VCaP (cell line): ENCODE measurements at regions not wholly inside any gene's neighbourhood (a gene's known extent, or its start where the extent isn't known, plus 50 kb on each side); places are given as distances from the start of the nearest gene placed in this dataset.

Experiments
- H3K27ac ChIP-seq: fragments of 450-650 bp; 2 replicates; pipeline ENCODE4 v1.5.1; 2017
- TF ChIP-seq, protein P1 (sequence below): fragments of 450-650 bp; conservative IDR thresholded peaks from 2 replicates; pipeline ENCODE4 v1.5.1; 2017; ENCODE audit warnings: mild to moderate bottlenecking, moderate library complexity

GRCh38 chr4:8780086-8780485 lies 91.6 kb downstream of the HMX1 start:
- H3K27ac ChIP-seq, result peak overlapping the region; percentile 23; the same call in 1 of the 2 replicates
- TF ChIP-seq, protein P1, sequence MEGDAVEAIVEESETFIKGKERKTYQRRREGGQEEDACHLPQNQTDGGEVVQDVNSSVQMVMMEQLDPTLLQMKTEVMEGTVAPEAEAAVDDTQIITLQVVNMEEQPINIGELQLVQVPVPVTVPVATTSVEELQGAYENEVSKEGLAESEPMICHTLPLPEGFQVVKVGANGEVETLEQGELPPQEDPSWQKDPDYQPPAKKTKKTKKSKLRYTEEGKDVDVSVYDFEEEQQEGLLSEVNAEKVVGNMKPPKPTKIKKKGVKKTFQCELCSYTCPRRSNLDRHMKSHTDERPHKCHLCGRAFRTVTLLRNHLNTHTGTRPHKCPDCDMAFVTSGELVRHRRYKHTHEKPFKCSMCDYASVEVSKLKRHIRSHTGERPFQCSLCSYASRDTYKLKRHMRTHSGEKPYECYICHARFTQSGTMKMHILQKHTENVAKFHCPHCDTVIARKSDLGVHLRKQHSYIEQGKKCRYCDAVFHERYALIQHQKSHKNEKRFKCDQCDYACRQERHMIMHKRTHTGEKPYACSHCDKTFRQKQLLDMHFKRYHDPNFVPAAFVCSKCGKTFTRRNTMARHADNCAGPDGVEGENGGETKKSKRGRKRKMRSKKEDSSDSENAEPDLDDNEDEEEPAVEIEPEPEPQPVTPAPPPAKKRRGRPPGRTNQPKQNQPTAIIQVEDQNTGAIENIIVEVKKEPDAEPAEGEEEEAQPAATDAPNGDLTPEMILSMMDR, result no peak

DNA sequence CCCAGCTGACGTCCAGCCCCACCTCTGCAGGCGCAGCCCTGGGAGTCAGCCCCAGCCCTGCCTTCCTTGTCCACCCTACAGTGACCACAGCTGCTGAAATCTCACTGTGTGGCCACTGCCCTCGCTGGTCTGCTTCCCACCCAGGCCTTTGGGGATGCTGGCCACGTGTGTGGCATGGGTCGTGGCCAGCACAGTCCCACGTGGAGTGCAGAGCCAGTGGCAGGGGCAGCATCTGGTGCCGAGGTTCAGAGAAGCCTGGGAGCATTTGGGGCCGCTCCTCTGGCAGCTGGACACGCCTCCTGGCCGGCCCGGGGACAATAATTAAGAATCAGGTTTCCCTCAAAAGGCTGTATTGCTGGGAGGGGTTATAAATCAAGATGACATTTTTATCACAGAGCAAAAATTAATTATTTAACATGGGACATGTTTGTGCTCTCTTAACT lies 92.1 kb downstream of the HMX1 start:
- H3K27ac ChIP-seq, result peak overlapping the region; percentile 23; the same call in 1 of the 2 replicates
- TF ChIP-seq, protein P1, result no peak

DNA sequence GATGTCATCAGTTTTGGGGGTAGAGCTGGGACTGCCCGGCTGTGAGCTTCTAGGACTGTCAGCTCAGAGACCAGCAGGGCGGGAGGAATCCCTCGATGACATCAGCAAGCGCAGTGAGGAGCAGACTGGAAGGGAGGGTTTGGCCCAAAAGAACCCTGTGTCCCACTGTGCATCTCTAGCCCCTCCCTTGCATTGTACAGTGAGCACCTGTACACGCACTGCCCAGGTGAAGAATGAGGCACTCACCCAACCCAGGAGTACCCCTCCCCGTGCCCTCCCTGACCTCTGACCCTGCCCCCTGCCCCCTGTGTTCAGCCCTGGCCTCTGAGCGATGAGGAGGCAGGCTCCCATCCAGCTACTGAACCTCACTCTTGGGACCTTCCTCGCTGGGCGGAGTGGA lies 92.9 kb downstream of the HMX1 start:
- TF ChIP-seq, protein P1, result no peak
- H3K27ac ChIP-seq, result no peak overlapping the region

- no peak overlapping the region for H3K27ac ChIP-seq
- TF ChIP-seq, protein P1, result no peak
Observed at GRCh38 chr4:8778291-8778690, 93.3 kb downstream of the HMX1 start.

DNA sequence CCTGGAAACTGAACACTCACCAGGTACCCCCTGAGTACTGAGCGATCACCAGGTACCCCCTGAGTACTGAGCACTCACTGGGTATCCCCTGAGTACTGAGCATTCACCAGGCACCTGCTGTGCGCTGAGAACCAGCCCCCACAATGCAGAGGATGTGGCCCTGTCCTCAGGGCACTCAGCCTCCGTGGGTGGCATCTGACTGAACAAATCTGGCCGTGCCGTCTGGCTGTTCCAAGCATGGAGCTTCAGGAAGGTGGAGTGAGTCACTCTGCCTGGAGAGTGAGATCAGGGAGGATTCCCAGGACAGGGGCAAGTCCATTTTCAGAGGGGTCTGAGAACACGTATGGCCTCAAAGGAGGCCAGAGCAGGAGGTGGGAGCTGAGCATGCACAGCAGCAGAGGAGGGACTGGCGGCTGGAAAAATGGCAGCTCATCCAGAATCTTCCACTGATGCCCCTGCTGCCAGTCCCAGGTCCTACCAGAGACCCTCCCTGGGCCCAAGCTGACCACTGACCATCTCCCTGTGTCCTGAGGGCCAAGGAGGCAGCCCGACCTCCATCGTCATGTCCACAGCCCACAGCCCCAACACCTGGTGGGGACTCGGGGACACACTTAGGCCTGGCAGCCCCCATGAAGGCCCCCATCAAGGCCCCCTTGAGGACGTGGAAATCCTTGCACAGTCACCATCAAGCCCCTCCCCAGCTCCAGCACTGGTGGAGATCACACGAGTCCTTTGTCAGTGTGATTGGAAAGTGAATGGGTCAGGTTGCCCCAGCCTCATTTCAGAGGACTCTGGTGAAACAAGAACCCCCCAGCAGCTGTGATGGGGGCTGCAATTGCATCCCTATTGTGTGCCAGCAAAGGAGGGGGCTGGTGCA lies 94.1 kb downstream of the HMX1 start:
- TF ChIP-seq, protein P1, result no peak
- H3K27ac ChIP-seq, result no peak overlapping the region

GRCh38 chr4:8776366-8776765 lies 95.3 kb downstream of the HMX1 start:
- TF ChIP-seq, protein P1, result no peak
- H3K27ac ChIP-seq, result no peak overlapping the region

DNA sequence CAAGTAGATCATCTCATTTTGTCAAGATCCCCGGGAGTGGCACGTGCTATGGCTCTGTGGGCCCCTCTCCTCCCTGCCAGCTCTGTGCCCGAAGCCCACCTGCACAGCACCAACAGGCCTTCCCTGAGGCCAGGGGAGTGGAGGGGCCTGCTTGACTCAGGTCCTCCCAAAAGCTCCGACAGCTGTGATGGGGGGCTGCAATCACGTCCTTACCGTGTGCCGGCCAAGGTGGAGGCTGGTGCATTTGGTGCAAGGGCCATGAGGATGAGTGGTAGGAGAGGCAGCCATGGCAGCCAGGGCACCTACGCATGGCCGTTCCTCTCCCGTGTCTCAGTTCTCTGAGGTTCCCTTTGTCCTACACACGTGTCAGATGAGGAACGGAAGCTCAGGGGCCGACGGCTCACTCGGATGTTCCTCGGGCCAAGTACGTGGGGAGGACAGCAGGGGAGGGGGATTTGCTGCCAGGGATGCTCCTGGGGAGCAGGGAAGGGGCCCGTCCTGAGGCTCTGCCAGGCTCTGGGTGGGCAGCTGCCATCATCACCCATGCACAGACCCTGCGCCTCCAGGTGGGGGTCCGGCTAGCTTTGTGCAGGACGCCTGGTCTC lies 95.8 kb downstream of the HMX1 start:
- TF ChIP-seq, protein P1, result no peak
- no peak overlapping the region for H3K27ac ChIP-seq
